ENCODE measurements at regions not wholly inside any gene's neighbourhood (a gene's known extent, or its start where the extent isn't known, plus 50 kb on each side); places are given as distances from the start of the nearest gene placed in this dataset.

- H3K4me3 ChIP-seq (ENCODE audit: low read depth, low read length): no peak overlapping the region
- no peak for DNase-seq (ENCODE audit: low read depth)
- TF ChIP-seq CTCF (IDR thresholded peaks at IDR 0.05; ENCODE audit: low read depth, low read length) (no peak), MAX (IDR thresholded peaks at IDR 0.05; ENCODE audit: low read depth, low read length) (no peak), MYC (IDR thresholded peaks at IDR 0.05; ENCODE audit: low read depth, low read length) (no peak), POLR2A (IDR thresholded peaks at IDR 0.05; ENCODE audit: extremely low read depth, insufficient read length) (no peak)
Measured at GRCh38 chr3:193085655-193086054, 155.4 kb upstream of the PLAAT1 start.

- DNase-seq (ENCODE audit: low read depth): no peak
- TF ChIP-seq POLR2A (IDR thresholded peaks at IDR 0.05; ENCODE audit: extremely low read depth, insufficient read length): no peak
- no peak for TF ChIP-seq MYC (IDR thresholded peaks at IDR 0.05; ENCODE audit: low read depth, low read length)
- TF ChIP-seq CTCF (IDR thresholded peaks at IDR 0.05; ENCODE audit: low read depth, low read length): no peak
- no peak for TF ChIP-seq MAX (IDR thresholded peaks at IDR 0.05; ENCODE audit: low read depth, low read length)
- no peak overlapping the region for H3K4me3 ChIP-seq (ENCODE audit: low read depth, low read length)
Measured at GRCh38 chr3:193086681-193087080, 154.3 kb upstream of the PLAAT1 start.

GRCh38 chr3:193087336-193087735, 153.7 kb upstream of the PLAAT1 start:
- DNase-seq (ENCODE audit: low read depth): no peak
- TF ChIP-seq MAX (IDR thresholded peaks at IDR 0.05; ENCODE audit: low read depth, low read length): no peak
- TF ChIP-seq MYC (IDR thresholded peaks at IDR 0.05; ENCODE audit: low read depth, low read length): no peak
- TF ChIP-seq POLR2A (IDR thresholded peaks at IDR 0.05; ENCODE audit: extremely low read depth, insufficient read length): no peak
- TF ChIP-seq CTCF (IDR thresholded peaks at IDR 0.05; ENCODE audit: low read depth, low read length): no peak
- no peak overlapping the region for H3K4me3 ChIP-seq (ENCODE audit: low read depth, low read length)

- no peak for DNase-seq (ENCODE audit: low read depth)
- no peak overlapping the region for H3K4me3 ChIP-seq (ENCODE audit: low read depth, low read length)
- no peak for TF ChIP-seq POLR2A (IDR thresholded peaks at IDR 0.05; ENCODE audit: extremely low read depth, insufficient read length)
- no peak for TF ChIP-seq CTCF (IDR thresholded peaks at IDR 0.05; ENCODE audit: low read depth, low read length)
- no peak for TF ChIP-seq MYC (IDR thresholded peaks at IDR 0.05; ENCODE audit: low read depth, low read length)
- TF ChIP-seq MAX (IDR thresholded peaks at IDR 0.05; ENCODE audit: low read depth, low read length): no peak
Measured at GRCh38 chr3:193095366-193095765, 145.7 kb upstream of the PLAAT1 start.

- no peak overlapping the region for H3K4me3 ChIP-seq (ENCODE audit: low read depth, low read length)
- TF ChIP-seq MYC (IDR thresholded peaks at IDR 0.05; ENCODE audit: low read depth, low read length) (no peak), POLR2A (IDR thresholded peaks at IDR 0.05; ENCODE audit: extremely low read depth, insufficient read length) (no peak), CTCF (IDR thresholded peaks at IDR 0.05; ENCODE audit: low read depth, low read length) (no peak), MAX (IDR thresholded peaks at IDR 0.05; ENCODE audit: low read depth, low read length) (no peak)
- DNase-seq (ENCODE audit: low read depth): no peak
Measured at GRCh38 chr3:193096076-193096475, 144.9 kb upstream of the PLAAT1 start.
